Tibial artery (tissue), 4 donors: ENCODE measurements at regions not wholly inside any gene's neighbourhood (a gene's known extent, or its start where the extent isn't known, plus 50 kb on each side); places are given as distances from the start of the nearest gene placed in this dataset.

ENCODE experiments used
- DNase-seq, 2 donors: peaks; one replicate each; pipeline ENCODE4 v3.0.0-alpha.2; 2019
- H3K27ac ChIP-seq, 2 donors: fragments of 200-600 bp; sonication (generic) in 1 of 2; 1 replicate in 1 of 2; 2 replicates in 1 of 2; pipeline ENCODE4 v1.5.1; 2018 to 2019; ENCODE audit warnings: mild to moderate bottlenecking in 1 of 2
- H3K27me3 ChIP-seq, 2 donors: fragments of 200-600 bp; sonication (generic) in 1 of 2; one replicate each; pipeline versions ENCODE4 v1.5.1 to v1.6.0; 2016 to 2019
- H3K36me3 ChIP-seq, 3 donors: fragments of 200-600 bp; sonication (generic) in 2 of 3; one replicate each; pipeline ENCODE4 v1.5.1; 2016 to 2019; ENCODE audit warnings: mild to moderate bottlenecking in 2 of 3
- H3K4me1 ChIP-seq, 4 donors: fragments of 200-600 bp; sonication (generic) in 2 of 4; 1 replicate in 3 of 4; 2 replicates in 1 of 4; pipeline ENCODE4 v1.5.1; 2016 to 2019
- H3K4me3 ChIP-seq, 2 donors: fragments of 200-600 bp; sonication (generic) in 1 of 2; 1 replicate in 1 of 2; 2 replicates in 1 of 2; pipeline ENCODE4 v1.5.1; 2018 to 2019; ENCODE audit warnings: mild to moderate bottlenecking in 2 of 2
- H3K9me3 ChIP-seq, 3 donors: fragments of 200-600 bp; sonication (generic) in 1 of 3; one replicate each; pipeline ENCODE4 v1.5.1; 2016 to 2019
- intact Hi-C: fragments of 100-400 bp; cut with DNase I; formaldehyde crosslinking; loops from one replicate; pipeline ENCODE4 v1.15.0; 2023; ENCODE audit warnings: low total_unique reads
- TF ChIP-seq, protein P1 (sequence below), 2 experiments: fragments of 200-600 bp in 1 of 2; fragments of 450-650 bp in 1 of 2; IDR thresholded peaks; one replicate each; pipeline ENCODE4 v1.5.1; 2017 to 2019; ENCODE audit warnings: antibody characterized with exemption in 2 of 2, mild to moderate bottlenecking in 1 of 2, moderate library complexity in 1 of 2

DNA sequence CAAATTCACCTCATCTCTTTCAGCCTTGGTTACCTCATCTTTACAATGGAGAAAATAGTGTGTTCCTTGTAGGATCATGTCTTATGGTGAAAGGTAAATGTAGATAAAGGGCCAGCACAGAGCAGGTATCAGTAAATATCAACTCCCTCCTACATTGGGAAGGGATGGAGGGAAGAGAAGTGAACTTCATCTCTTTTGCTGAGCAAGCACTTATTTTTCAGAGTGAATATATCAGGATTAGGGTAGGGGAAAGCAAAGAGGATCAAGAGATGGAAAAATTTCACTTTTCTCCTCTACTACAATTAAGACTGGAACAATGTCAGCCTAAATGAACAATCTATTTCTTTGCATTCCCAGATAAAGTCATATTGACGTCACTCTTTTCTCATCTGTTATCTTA is 193.8 kb upstream of the JUN start:
- Histone ChIP-seq H3K4me3 (no peak overlapping the region), H3K9me3 (no peaks in the 10 kb centered on the region), H3K27ac (no peak overlapping the region), H3K27me3 (no peaks in the 10 kb centered on the region), H3K36me3 (no peaks in the 10 kb centered on the region), H3K4me1 (peaks cover 0 to 6% (median 0%) of the 10 kb centered on the region in 4 donors)
- TF ChIP-seq, protein P1, sequence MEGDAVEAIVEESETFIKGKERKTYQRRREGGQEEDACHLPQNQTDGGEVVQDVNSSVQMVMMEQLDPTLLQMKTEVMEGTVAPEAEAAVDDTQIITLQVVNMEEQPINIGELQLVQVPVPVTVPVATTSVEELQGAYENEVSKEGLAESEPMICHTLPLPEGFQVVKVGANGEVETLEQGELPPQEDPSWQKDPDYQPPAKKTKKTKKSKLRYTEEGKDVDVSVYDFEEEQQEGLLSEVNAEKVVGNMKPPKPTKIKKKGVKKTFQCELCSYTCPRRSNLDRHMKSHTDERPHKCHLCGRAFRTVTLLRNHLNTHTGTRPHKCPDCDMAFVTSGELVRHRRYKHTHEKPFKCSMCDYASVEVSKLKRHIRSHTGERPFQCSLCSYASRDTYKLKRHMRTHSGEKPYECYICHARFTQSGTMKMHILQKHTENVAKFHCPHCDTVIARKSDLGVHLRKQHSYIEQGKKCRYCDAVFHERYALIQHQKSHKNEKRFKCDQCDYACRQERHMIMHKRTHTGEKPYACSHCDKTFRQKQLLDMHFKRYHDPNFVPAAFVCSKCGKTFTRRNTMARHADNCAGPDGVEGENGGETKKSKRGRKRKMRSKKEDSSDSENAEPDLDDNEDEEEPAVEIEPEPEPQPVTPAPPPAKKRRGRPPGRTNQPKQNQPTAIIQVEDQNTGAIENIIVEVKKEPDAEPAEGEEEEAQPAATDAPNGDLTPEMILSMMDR (IDR thresholded peaks at IDR 0.05): no peak
- intact Hi-C loops: no loop called here
- DNase-seq: no peak

DNA sequence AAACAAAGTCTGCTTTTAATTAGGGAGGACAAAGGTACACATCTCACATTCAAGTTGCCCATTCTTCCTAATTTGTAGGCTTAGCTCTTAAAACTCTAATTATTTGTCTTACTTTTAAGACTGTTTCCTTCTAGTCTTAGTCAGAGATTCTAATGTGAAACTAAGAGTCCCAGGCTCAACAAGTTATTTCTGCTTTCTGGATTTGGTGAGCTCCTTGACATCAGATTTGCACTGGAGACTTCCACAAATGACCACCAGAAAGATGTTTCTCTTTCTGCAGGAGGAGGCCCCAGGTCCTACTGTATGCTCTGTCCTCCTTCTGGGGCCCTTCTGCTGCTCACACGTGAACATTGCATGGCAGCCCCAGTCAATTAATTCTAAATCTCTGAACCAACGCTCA is 194.2 kb upstream of the JUN start:
- Histone ChIP-seq H3K9me3 (no peaks in the 10 kb centered on the region), H3K4me3 (no peak overlapping the region), H3K4me1 (peaks cover 0 to 9% (median under 1%) of the 10 kb centered on the region in 4 donors), H3K27me3 (no peaks in the 10 kb centered on the region), H3K36me3 (no peaks in the 10 kb centered on the region), H3K27ac (no peak overlapping the region)
- no peak for DNase-seq
- intact Hi-C loops: no loop called here
- TF ChIP-seq, protein P1 (IDR thresholded peaks at IDR 0.05): no peak

DNA sequence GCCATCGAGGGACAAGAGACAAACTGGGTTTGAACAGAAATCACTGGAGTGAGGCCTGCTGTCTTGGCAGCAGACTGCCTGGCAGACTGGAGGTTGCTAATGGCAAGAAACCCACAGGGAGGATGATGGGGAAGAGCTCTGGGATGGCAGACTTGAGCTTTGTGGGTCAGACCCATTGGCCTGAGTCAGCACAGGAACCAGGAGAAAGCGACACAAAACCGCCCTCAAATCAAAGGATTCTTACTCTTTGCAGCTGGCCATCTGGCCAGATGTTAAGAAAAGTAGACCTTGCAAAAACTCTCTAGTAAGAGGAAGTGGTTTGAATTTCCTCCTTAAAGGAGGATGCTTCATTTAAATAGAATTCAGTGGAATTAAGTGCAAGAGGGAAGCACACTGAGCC is 195.2 kb upstream of the JUN start:
- Histone ChIP-seq H3K4me1 (peaks cover 0 to 10% (median 7%) of the 10 kb centered on the region in 4 donors), H3K36me3 (no peaks in the 10 kb centered on the region), H3K27ac (no peak overlapping the region), H3K9me3 (no peaks in the 10 kb centered on the region), H3K27me3 (no peaks in the 10 kb centered on the region), H3K4me3 (no peak overlapping the region)
- intact Hi-C loops: no loop called here
- TF ChIP-seq, protein P1 (IDR thresholded peaks at IDR 0.05): no peak
- DNase-seq: no peak

DNA sequence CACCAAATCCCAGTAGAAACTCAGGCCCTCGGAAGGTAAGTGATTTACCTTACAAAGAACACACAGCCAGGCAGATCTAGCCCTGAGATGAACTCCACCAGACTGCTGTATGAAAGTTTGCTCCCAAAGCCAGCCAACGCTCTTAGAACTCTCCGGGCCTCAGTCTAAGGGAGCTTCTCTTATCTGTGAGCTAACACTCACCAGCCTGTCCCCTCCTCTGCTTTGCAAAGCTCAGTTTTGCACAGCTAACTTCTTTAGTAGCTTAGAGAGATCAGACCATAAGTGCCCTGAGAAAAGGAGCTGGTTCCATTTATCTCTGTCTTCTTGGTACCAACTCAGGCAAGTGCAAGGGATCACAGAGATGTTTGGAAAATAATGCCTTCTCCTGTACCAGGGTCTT is 195.8 kb upstream of the JUN start:
- no peak for DNase-seq
- Histone ChIP-seq H3K9me3 (no peaks in the 10 kb centered on the region), H3K27me3 (no peaks in the 10 kb centered on the region), H3K4me3 (no peak overlapping the region), H3K36me3 (no peaks in the 10 kb centered on the region), H3K4me1 (peaks cover 0 to 10% (median 7%) of the 10 kb centered on the region in 4 donors), H3K27ac (no peak overlapping the region)
- TF ChIP-seq, protein P1 (IDR thresholded peaks at IDR 0.05): no peak
- intact Hi-C loops: no loop called here

DNA sequence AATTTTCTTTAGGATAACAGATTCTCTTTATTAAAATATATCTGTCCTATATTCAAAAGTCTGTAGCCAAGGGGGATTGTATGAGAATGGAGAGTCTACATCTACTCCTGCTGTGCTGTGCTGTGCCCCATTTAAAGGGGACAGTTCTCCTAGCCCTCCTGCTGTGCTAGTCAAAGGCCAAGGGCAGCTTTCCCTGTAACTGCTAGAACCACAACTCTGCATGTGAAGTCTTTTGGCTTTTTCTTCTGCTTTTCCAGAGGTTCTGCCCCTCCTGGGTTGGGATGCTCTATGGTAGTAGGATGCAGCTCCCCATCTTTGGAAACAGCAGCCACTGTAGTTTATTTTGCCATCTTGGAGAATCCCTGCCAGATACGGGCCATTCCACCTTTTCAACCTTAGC is 197.5 kb upstream of the JUN start:
- H3K36me3 ChIP-seq: no peaks in the 10 kb centered on the region
- TF ChIP-seq, protein P1 (IDR thresholded peaks at IDR 0.05): no peak
- no peak overlapping the region for H3K27ac ChIP-seq
- peaks cover 0 to 10% (median 7%) of the 10 kb centered on the region in 4 donors for H3K4me1 ChIP-seq
- DNase-seq: no peak
- no peaks in the 10 kb centered on the region for H3K9me3 ChIP-seq
- no peaks in the 10 kb centered on the region for H3K27me3 ChIP-seq
- intact Hi-C loops: no loop called here
- no peak overlapping the region for H3K4me3 ChIP-seq
